Anterior cingulate cortex (tissue), 58 donors: ENCODE measurements at regions not wholly inside any gene's neighbourhood (a gene's known extent, or its start where the extent isn't known, plus 50 kb on each side); places are given as distances from the start of the nearest gene placed in this dataset.
A peak's percentile ranks its signal among the peaks of the same experiment; 100 is the strongest.

Experiments
- DNase-seq, 58 donors: peaks; one replicate each; lab custom pipeline; 2025; lab: John Stamatoyannopoulos, UW

- DNase-seq: no peak
Observed at GRCh38 chr7:23971031-23971430, 261.0 kb downstream of the STK31 start.

- DNase-seq: no peak
Observed at GRCh38 chr7:23972057-23972456, 262.0 kb downstream of the STK31 start.

DNA sequence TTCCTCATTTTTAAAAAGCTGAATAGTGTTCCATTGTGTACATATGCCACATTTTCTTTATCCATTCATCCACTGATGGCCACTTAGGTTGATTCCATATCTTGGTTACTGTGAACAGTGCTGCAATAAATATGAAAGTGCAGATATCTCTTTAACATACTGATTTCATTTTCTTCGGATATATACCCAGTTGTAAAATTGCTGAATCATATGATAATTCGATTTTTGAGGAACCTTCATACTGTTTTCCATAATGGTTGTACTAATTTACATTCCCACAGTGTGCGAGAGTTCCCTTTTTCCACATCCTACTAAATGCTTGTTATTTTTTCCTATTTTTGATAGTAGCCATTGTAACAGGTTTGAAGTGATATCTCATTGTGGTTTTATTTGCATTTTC is 263.2 kb downstream of the STK31 start:
- no peak for DNase-seq

- DNase-seq: no peak
Observed at GRCh38 chr7:23980081-23980480, 270.1 kb downstream of the STK31 start.

GRCh38 chr7:23981314-23981713 is 271.3 kb downstream of the STK31 start:
- no peak for DNase-seq

GRCh38 chr7:23981758-23982157 is 271.7 kb downstream of the STK31 start:
- DNase-seq: no peak

DNA sequence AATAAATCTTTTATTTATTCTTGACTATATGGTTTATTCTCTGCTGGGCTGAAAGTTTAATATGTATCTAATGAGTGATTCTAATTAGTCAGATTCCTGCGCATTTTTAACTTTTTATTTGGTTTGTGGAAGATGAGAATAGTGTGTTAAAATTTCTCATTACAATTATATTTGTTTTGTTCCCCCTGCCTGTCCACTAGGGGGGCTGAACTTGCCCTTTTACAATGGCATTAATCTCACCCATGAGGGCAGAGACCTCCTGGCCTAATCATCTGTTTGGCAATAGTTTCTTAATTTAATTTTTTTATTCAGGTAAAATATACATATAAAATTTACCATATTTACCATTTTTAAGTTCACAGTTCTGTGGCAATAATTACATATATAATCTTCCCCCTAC is 278.5 kb upstream of the NPY start:
- no peak for DNase-seq

DNA sequence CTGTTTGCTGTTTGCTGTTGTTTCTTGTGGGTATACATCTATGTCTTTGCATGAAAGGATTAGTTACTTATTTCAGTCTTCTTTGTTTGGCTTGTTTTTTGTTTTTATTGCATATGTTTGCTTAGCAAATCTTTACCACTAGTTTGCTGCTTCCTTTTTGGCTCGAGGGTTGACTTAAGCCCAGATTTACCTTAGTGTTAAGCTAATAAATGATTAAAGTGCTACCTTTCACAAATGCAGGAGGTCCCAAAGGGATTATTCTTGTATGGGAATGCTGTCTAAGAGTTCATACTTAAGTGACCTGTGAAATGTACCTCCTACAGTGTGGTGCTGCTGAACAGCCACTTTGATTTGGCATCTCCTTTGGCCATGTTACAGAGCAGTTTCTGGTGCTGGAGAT is 273.5 kb upstream of the NPY start:
- no peak for DNase-seq

DNA sequence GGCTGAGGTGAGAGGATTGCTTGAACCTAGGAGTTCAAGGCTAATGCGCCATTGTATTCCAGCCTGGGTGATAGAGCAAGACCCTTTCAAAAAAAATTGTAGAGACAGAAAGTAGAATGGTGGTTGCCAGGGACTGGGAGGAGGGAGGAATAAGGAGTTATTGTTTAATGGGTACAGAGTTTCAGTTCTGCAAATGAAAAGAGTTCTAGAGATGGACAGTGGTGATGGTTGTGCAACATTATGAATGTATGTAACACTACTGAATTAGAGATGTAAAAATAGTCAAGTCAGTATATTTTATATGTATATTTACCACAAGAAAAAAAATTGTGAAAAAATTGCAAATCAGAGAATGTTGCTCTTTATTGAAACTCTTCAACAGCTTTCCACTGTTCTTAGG is 266.5 kb upstream of the NPY start:
- no peak for DNase-seq

- no peak for DNase-seq
Observed at GRCh38 chr7:24018331-24018730, 265.7 kb upstream of the NPY start.

- no peak for DNase-seq
Observed at GRCh38 chr7:24019841-24020240, 264.1 kb upstream of the NPY start.

DNA sequence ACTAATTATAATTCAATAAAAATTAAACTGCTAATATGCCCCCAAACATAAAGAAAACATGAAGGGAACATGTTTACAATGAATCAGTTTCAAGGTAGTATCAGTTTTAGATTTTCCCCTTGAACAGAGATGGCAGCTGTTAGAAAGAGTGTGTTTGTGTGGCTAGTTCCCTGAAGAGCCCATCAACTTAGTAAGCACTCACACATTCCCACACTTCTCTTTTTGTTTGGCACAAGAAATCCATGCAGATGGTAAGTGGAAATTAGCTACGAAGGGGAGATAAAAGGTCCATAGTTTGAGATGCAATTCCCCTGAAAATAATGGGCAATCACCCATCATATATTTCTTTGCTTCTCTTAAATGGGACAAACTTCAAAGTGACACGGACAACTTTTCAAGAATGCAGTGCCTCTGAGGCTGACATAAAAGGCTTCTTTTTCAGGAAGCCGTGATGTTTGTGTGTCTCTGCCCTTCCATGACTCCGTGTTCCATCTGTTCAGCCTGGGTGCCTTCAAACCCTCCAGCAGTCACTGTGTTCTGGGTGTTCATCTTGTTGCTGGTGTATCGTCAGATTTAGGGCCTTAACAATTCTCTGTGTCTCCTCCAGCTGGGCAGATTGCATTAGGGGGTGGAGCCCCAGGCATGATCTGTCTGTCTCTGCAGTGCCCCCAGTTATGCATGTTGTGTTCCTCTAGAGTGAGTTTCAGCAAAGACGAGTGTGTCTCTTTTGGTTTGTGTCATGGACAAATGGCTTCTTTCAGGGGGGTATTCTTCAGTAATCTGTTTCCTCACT is 259.5 kb upstream of the NPY start:
- DNase-seq: peak in 5 of 58 donors; percentile 2 to 24 (median 8)

DNA sequence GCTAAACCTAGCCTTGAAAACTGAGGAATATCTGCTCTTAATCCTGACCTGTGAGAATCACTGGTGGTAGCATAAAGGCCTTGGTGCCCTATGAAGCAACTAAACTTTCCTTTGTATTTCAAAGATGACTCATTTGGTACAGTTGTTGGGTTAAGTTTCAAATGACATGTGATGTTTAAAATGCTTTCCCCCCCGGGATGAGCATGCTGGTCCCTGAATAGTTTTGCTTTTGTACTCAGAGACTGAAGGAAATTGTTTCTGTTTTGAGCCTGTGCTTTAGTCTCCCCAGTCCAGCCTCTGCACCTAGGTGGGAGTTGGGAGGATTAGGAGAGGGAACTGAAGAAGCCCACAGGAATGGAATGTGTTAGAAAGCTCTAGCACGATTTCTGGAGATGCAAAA is 258.9 kb upstream of the NPY start:
- no peak for DNase-seq

- DNase-seq: no peak
Observed at GRCh38 chr7:24025765-24026164, 258.2 kb upstream of the NPY start.

- DNase-seq: no peak
Observed at GRCh38 chr7:24026351-24026750, 257.6 kb upstream of the NPY start.

DNA sequence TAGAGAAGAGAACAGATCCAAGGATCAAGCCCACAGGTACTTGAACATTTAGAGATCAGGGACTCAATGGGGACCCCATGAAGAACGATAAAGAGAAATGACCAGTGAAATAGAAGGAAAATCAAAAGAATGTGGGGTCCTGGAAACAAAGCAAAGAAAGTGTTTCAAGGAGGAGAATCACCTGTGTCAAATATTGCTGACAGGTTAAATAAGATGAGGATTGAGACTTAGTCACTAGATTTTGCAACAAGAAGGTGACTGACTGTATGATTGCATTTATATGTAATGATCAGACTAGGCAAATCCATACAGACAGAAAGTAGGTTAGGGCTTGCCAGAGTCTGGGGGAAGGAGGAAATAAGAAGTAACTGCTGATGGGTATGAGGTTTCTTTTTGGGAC is 254.9 kb upstream of the NPY start:
- DNase-seq: no peak

GRCh38 chr7:24034251-24034650 is 249.7 kb upstream of the NPY start:
- no peak for DNase-seq

- no peak for DNase-seq
Observed at GRCh38 chr7:24035366-24036032, 248.5 kb upstream of the NPY start.

GRCh38 chr7:24036033-24036412 is 248.0 kb upstream of the NPY start:
- DNase-seq: no peak

GRCh38 chr7:24038993-24039392 is 245.0 kb upstream of the NPY start:
- DNase-seq: no peak

DNA sequence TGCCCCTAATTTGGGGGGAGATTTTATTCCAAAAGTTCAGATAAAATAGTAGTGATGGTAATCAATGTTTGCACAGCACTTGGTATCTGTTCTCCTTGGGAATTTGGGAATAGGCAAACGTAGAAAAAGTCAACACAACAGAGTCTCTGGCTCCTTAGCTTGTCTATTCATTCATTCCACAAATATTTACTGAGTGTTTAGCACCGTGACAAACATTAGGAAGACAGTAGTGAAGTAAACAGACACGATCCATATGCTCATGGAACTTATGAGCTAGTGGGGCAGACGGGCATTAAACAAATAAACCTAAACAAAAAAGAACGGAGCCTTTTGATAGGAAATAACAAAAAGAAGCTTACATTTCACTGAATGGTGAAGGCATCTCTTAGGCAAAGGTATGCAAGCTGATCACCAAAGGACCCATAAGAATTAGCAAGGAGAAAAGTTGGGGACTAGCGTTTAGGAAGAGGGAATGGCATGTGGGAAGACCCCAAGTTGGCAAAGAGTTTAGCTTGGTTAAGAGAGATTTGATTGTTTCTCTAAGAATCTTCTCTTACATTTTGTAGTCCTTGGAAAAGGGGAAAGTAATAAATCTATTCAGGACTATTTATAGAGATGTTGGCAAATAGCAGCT is 243.9 kb upstream of the NPY start:
- no peak for DNase-seq

- no peak for DNase-seq
Observed at GRCh38 chr7:24042028-24042427, 242.0 kb upstream of the NPY start.
